Right cardiac atrium (tissue), 5 donors: ENCODE measurements at regions not wholly inside any gene's neighbourhood (a gene's known extent, or its start where the extent isn't known, plus 50 kb on each side); places are given as distances from the start of the nearest gene placed in this dataset.
"Not testable (repeated sequence)": the region's sequence is repeated elsewhere in the genome, so short reads cannot be mapped to it uniquely, and the experiment has no call there.

Experiments
- ATAC-seq, 2 donors: fragments of 200-7000 bp; cut with Tn5 transposase; one replicate each; pipeline versions ENCODE4 v1.8.0 to v1.9.1; 2020; ENCODE audit warnings: moderate library complexity in 2 of 2, mild to moderate bottlenecking in 1 of 2
- DNase-seq, 3 donors: peaks; one replicate each; pipeline ENCODE4 v3.0.0-alpha.2; 2020
- H3K27ac ChIP-seq: one replicate; pipeline ENCODE4 v1.5.1; 2013; ENCODE audit warnings: mild to moderate bottlenecking, low read length, control low read depth, moderate library complexity
- H3K27me3 ChIP-seq: one replicate; pipeline ENCODE4 v1.6.1; 2013; ENCODE audit not compliant: control insufficient read depth, insufficient read depth
- H3K4me1 ChIP-seq: one replicate; pipeline ENCODE4 v1.6.1; 2013; ENCODE audit warnings: low read length; ENCODE audit not compliant: control insufficient read depth, insufficient read depth
- H3K4me3 ChIP-seq: one replicate; pipeline ENCODE4 v1.5.1; 2013; ENCODE audit warnings: low read length, control low read depth
- H3K9me3 ChIP-seq: one replicate; pipeline ENCODE4 v1.6.1; 2013; ENCODE audit warnings: low read length; ENCODE audit not compliant: control insufficient read depth
- WGBS: extraction: QIAGEN DNeasy Blood & Tissue Kit; methylation state at CpG from one replicate; pipeline ENCODE4 v1.1.7; 2013; 5-methylcytosine and 5-hydroxymethylcytosine counted together
- intact Hi-C, 4 donors: fragments of 100-400 bp; cut with DNase I; formaldehyde crosslinking; loops; one replicate each; pipeline versions ENCODE4 v1.11.0 to v1.14.0; 2022 to 2023
- donor health status: healthy with polysubstance abuse.
- donor health status: DM: no; HTN: yes; CAD: no.
- donor health status: DM: no; HTN: no; CAD: no.
- donor health status: DM: no; HTN: yes; CAD: no; lungs with severe emphysema.
- donor health status: DM: yes; HTN: yes; CAD: no.

- WGBS = 83% methylated on average over 1 of the region's 1 CpG
- no peak for ATAC-seq
- H3K9me3 ChIP-seq = no peaks in the 10 kb centered on the region
Measured at GRCh38 chr15:94864600-94864999, 633.2 kb downstream of the MCTP2 start.

GRCh38 chr15:94868265-94868664 lies 636.9 kb downstream of the MCTP2 start:
- H3K4me1 ChIP-seq, H3K4me3 ChIP-seq, H3K9me3 ChIP-seq, intact Hi-C loops, ATAC-seq, DNase-seq, H3K27ac ChIP-seq, H3K27me3 ChIP-seq: not testable (repeated sequence)
- 84% methylated on average over 8 of the region's 8 CpGs for WGBS

More at GRCh38 chr15:94864600-94864999, 633.2 kb downstream of the MCTP2 start:
- intact Hi-C loops = no loop called here
- no peak for DNase-seq
- Histone ChIP-seq H3K4me3 (no peak overlapping the region), H3K27ac (no peak overlapping the region), H3K4me1 (no peaks in the 10 kb centered on the region), H3K27me3 (no peaks in the 10 kb centered on the region)

GRCh38 chr15:94875550-94875949 lies 644.2 kb downstream of the MCTP2 start:
- intact Hi-C loops = no loop called here
- H3K4me3 ChIP-seq = no peak overlapping the region
- no peak overlapping the region for H3K27ac ChIP-seq
- ATAC-seq = no peak
- H3K9me3 ChIP-seq = no peaks in the 10 kb centered on the region
- H3K4me1 ChIP-seq = no peaks in the 10 kb centered on the region
- 91% methylated on average over 2 of the region's 2 CpGs for WGBS
- no peak for DNase-seq
- H3K27me3 ChIP-seq = no peaks in the 10 kb centered on the region

- H3K4me1 ChIP-seq = no peaks in the 10 kb centered on the region
Measured at GRCh38 chr15:94877833-94878232, 646.5 kb downstream of the MCTP2 start.

GRCh38 chr15:94882071-94882712 lies 650.8 kb downstream of the MCTP2 start:
- WGBS = 94% methylated on average over 10 of the region's 10 CpGs
- DNase-seq (peak in 1 of 3 donors; percentile 21), ATAC-seq (no peak)
- Histone ChIP-seq H3K4me1 (no peaks in the 10 kb centered on the region), H3K4me3 (no peak overlapping the region), H3K27me3 (no peaks in the 10 kb centered on the region), H3K27ac (no peak overlapping the region), H3K9me3 (no peaks in the 10 kb centered on the region)
- intact Hi-C loops = no loop called here

More at GRCh38 chr15:94877833-94878232, 646.5 kb downstream of the MCTP2 start:
- no peak overlapping the region for H3K27ac ChIP-seq
- no peaks in the 10 kb centered on the region for H3K9me3 ChIP-seq
- H3K27me3 ChIP-seq = no peaks in the 10 kb centered on the region
- DNase-seq = no peak
- no peak overlapping the region for H3K4me3 ChIP-seq
- intact Hi-C loops = no loop called here
- WGBS = 67% methylated on average over 2 of the region's 2 CpGs
- no peak for ATAC-seq

- Histone ChIP-seq H3K27me3 (no peaks in the 10 kb centered on the region), H3K4me1 (no peaks in the 10 kb centered on the region), H3K9me3 (no peaks in the 10 kb centered on the region), H3K27ac (no peak overlapping the region), H3K4me3 (no peak overlapping the region)
- DNase-seq (no peak), ATAC-seq (no peak)
- intact Hi-C loops = no loop called here
Measured at GRCh38 chr15:94887391-94887790, 656.0 kb downstream of the MCTP2 start.

- intact Hi-C loops = no loop called here
- H3K4me3 ChIP-seq = no peak overlapping the region
- ATAC-seq (no peak), DNase-seq (no peak)
- H3K27me3 ChIP-seq = no peaks in the 10 kb centered on the region
- WGBS = 94% methylated on average over 5 of the region's 5 CpGs
- H3K27ac ChIP-seq = no peak overlapping the region
- no peaks in the 10 kb centered on the region for H3K9me3 ChIP-seq
- no peaks in the 10 kb centered on the region for H3K4me1 ChIP-seq
Measured at GRCh38 chr15:94889153-94889552, 657.8 kb downstream of the MCTP2 start.

- Histone ChIP-seq H3K9me3 (no peaks in the 10 kb centered on the region), H3K27me3 (no peaks in the 10 kb centered on the region), H3K27ac (no peak overlapping the region), H3K4me1 (no peaks in the 10 kb centered on the region), H3K4me3 (no peak overlapping the region)
- ATAC-seq (no peak), DNase-seq (no peak)
- intact Hi-C loops = no loop called here
Measured at GRCh38 chr15:94893091-94893490, 661.7 kb downstream of the MCTP2 start.

GRCh38 chr15:94894056-94894455 lies 662.7 kb downstream of the MCTP2 start:
- H3K9me3 ChIP-seq = no peaks in the 10 kb centered on the region
- DNase-seq = no peak
- 90% methylated on average over 3 of the region's 3 CpGs for WGBS
- no peaks in the 10 kb centered on the region for H3K27me3 ChIP-seq
- H3K4me1 ChIP-seq = no peaks in the 10 kb centered on the region
- ATAC-seq = no peak
- intact Hi-C loops = no loop called here
- H3K4me3 ChIP-seq = no peak overlapping the region
- no peak overlapping the region for H3K27ac ChIP-seq

GRCh38 chr15:94909510-94909909 lies 678.1 kb downstream of the MCTP2 start:
- 89% methylated on average over 1 of the region's 1 CpG for WGBS
- no peak overlapping the region for H3K4me3 ChIP-seq
- H3K27ac ChIP-seq = no peak overlapping the region
- no peaks in the 10 kb centered on the region for H3K27me3 ChIP-seq
- H3K9me3 ChIP-seq = no peaks in the 10 kb centered on the region
- DNase-seq (no peak), ATAC-seq (no peak)
- no peaks in the 10 kb centered on the region for H3K4me1 ChIP-seq
- intact Hi-C loops = no loop called here

GRCh38 chr15:94910166-94910565 lies 678.8 kb downstream of the MCTP2 start:
- DNase-seq = no peak
- no peak overlapping the region for H3K4me3 ChIP-seq
- no peaks in the 10 kb centered on the region for H3K4me1 ChIP-seq
- ATAC-seq = no peak
- intact Hi-C loops = no loop called here
- H3K27me3 ChIP-seq = no peaks in the 10 kb centered on the region
- no peak overlapping the region for H3K27ac ChIP-seq
- H3K9me3 ChIP-seq = no peaks in the 10 kb centered on the region

- H3K9me3 ChIP-seq = no peaks in the 10 kb centered on the region
- H3K4me3 ChIP-seq = no peak overlapping the region
- intact Hi-C loops = no loop called here
- WGBS = 54% methylated on average over 3 of the region's 3 CpGs
- DNase-seq (no peak), ATAC-seq (no peak)
- no peaks in the 10 kb centered on the region for H3K4me1 ChIP-seq
- H3K27ac ChIP-seq = no peak overlapping the region
- no peaks in the 10 kb centered on the region for H3K27me3 ChIP-seq
Measured at GRCh38 chr15:94912760-94913159, 681.4 kb downstream of the MCTP2 start.
